K562 (cell line): ENCODE measurements at regions not wholly inside any gene's neighbourhood (a gene's known extent, or its start where the extent isn't known, plus 50 kb on each side); places are given as distances from the start of the nearest gene placed in this dataset.
A peak's percentile ranks its signal among the peaks of the same experiment; 100 is the strongest.

Experiments
- ATAC-seq: fragments of 200-7000 bp; cut with Tn5 transposase; 3 replicates; pipeline ENCODE4 v1.9.1; 2020; ENCODE audit warnings: moderate library complexity
- BruUV-seq: library from RNA; stranded (reverse); fragments of 400-500 nt; replicated peaks from 2 replicates; lab custom pipeline; 2021; lab: Mats Ljungman, UMichigan
- CTCF ChIA-PET: fragments of 300-600 bp; formaldehyde crosslinking; extraction: SDS; loops from one replicate; lab custom pipeline; 2021; ENCODE audit warnings: low intra/inter-chr PET ratio; lab: Yijun Ruan, JAX
- POLR2A ChIA-PET: fragments of 300-600, 350-650 bp; sonication (Branson Sonifier 250); formaldehyde crosslinking; extraction: SDS; loops from one replicate; lab custom pipeline; 2021; ENCODE audit warnings: antibody characterized with exemption, inconsistent platforms; lab: Yijun Ruan, JAX
- DNase-seq, 4 experiments: peaks; one replicate each; pipeline versions ENCODE4 v3.0.0 to v3.0.0-alpha.2; 2011 to 2018; ENCODE audit warnings: low spot score in 3 of 4, mixed read lengths in 3 of 4; ENCODE audit errors: extremely low read depth in 1 of 4
- FAIRE-seq: peaks from 2 replicates; lab custom pipeline; 2011; peaks lifted over from hg19 to GRCh38; lab: Jason Lieb, UNC
- H2AFZ ChIP-seq: 2 replicates; pipeline ENCODE4 v1.6.0; 2011; ENCODE audit warnings: low read depth, low read length, control low read depth, inconsistent platforms
- H3K27ac ChIP-seq: fragments of 200-600 bp; 3 replicates; pipeline ENCODE4 v1.8.0; 2011; ENCODE audit warnings: low read depth, mild to moderate bottlenecking, control low read depth, inconsistent platforms, low read length, moderate library complexity, mixed read lengths; ENCODE audit errors: extremely low read depth
- H3K27me3 ChIP-seq, 2 experiments: fragments of 300-600 bp in 1 of 2; 2 replicates in 1 of 2; 3 replicates in 1 of 2; pipeline versions ENCODE4 v1.6.0 to v1.8.0; 2011; ENCODE audit warnings: inconsistent platforms in 2 of 2, low read length in 2 of 2, mild to moderate bottlenecking in 1 of 2, mixed read lengths in 1 of 2, moderate library complexity in 1 of 2; ENCODE audit not compliant: control insufficient read depth in 2 of 2, insufficient read depth in 2 of 2
- H3K36me3 ChIP-seq: fragments of 300-600 bp; 3 replicates; pipeline ENCODE4 v1.8.0; 2011; ENCODE audit warnings: mild to moderate bottlenecking, low read length, inconsistent platforms; ENCODE audit not compliant: control insufficient read depth, insufficient read depth
- H3K4me1 ChIP-seq, 2 experiments: fragments of 200-600 bp in 1 of 2; replicated peaks in 1 of 2; 2 replicates in 1 of 2; 3 replicates in 1 of 2; pipeline versions ENCODE4 v1.5.1 to v1.8.0; 2011; ENCODE audit warnings: inconsistent platforms in 2 of 2, low read length in 2 of 2, mild to moderate bottlenecking in 1 of 2, mixed read lengths in 1 of 2, moderate library complexity in 1 of 2; ENCODE audit not compliant: control insufficient read depth in 2 of 2, insufficient read depth in 2 of 2
- H3K4me2 ChIP-seq: 2 replicates; pipeline ENCODE4 v1.6.1; 2011; ENCODE audit warnings: low read length, control low read depth, inconsistent platforms, mixed read lengths; ENCODE audit not compliant: insufficient read depth
- H3K4me3 ChIP-seq: fragments of 200-600 bp; sonication (generic), shearing (Covaris generic); 2 replicates; pipeline ENCODE4 v1.5.1; 2016; ENCODE audit warnings: control low read depth, inconsistent platforms
- H3K79me2 ChIP-seq: fragments of 200-600 bp; 3 replicates; pipeline ENCODE4 v1.8.0; 2011; ENCODE audit warnings: low read length, inconsistent platforms; ENCODE audit not compliant: control insufficient read depth, insufficient read depth
- H3K9ac ChIP-seq, 2 experiments: 2 replicates each; pipeline versions ENCODE4 v1.6.0 to v1.6.1; 2011; ENCODE audit warnings: low read depth in 2 of 2, low read length in 2 of 2, control low read depth in 1 of 2, inconsistent platforms in 1 of 2, mild to moderate bottlenecking in 1 of 2, mixed read lengths in 1 of 2; ENCODE audit not compliant: insufficient read depth in 1 of 2
- H3K9me1 ChIP-seq: one replicate; pipeline ENCODE4 v1.6.0; 2011; ENCODE audit warnings: inconsistent platforms, mild to moderate bottlenecking, low read length, moderate library complexity; ENCODE audit not compliant: control insufficient read depth, insufficient read depth
- H3K9me3 ChIP-seq: replicated peaks from 2 replicates; pipeline ENCODE4 v1.5.1; 2011; ENCODE audit warnings: low read depth, low read length, inconsistent platforms; ENCODE audit not compliant: control insufficient read depth, insufficient read depth
- H4K20me1 ChIP-seq: replicated peaks from 2 replicates; pipeline ENCODE4 v1.6.1; 2011; ENCODE audit warnings: low read length, inconsistent platforms, mixed read lengths; ENCODE audit not compliant: control insufficient read depth, insufficient read depth
- ARNT ChIP-seq, 2 experiments: fragments of 450-650 bp; IDR thresholded peaks; 2 replicates each; pipeline ENCODE4 v1.6.1; 2016; ENCODE audit warnings: mild to moderate bottlenecking in 1 of 2
- HMGN3 ChIP-seq: IDR thresholded peaks from 2 replicates; pipeline ENCODE4 v1.6.1; 2011; ENCODE audit warnings: borderline replicate concordance, low read depth, mild to moderate bottlenecking, mixed read lengths, low read length; ENCODE audit not compliant: insufficient read length; ENCODE audit errors: extremely low read depth
- HSF4 ChIP-seq: fragments of 250-450 bp; sonication (Bioruptor Pico); IDR thresholded peaks from 2 replicates; pipeline ENCODE4 v2.1.2; 2022; ENCODE audit warnings: mild to moderate bottlenecking, moderate library complexity, borderline replicate concordance
- MAFG ChIP-seq: fragments of 450-650 bp; conservative IDR thresholded peaks from 2 replicates; pipeline ENCODE4 v1.6.1; 2016; ENCODE audit warnings: missing genetic modification characterization, missing compliant biosample characterization
- NFE2 ChIP-seq: IDR thresholded peaks from 2 replicates; pipeline ENCODE4 v1.6.1; 2014; ENCODE audit warnings: antibody characterized with exemption, low read depth
- NFRKB ChIP-seq: fragments of 450-650 bp; IDR thresholded peaks from 2 replicates; pipeline ENCODE4 v1.6.1; 2016; ENCODE audit warnings: low read depth
- SAP30 ChIP-seq: fragments of 200-600 bp; sonication (generic); IDR thresholded peaks from 2 replicates; pipeline ENCODE4 v1.6.1; 2012; ENCODE audit warnings: borderline replicate concordance, low read depth, mild to moderate bottlenecking, moderate library complexity, low read length, control low read depth, inconsistent platforms; ENCODE audit not compliant: insufficient read depth, poor library complexity, severe bottlenecking
- ZNF224 ChIP-seq: sonication (generic); formaldehyde crosslinking; IDR thresholded peaks from 2 replicates; pipeline ENCODE4 v1.8.0; 2022; ENCODE audit warnings: mild to moderate bottlenecking, missing genetic modification reagents
- ZNF347 ChIP-seq: fragments of 450-650 bp; formaldehyde crosslinking; IDR thresholded peaks from 2 replicates; pipeline ENCODE4 v1.4.0; 2020; ENCODE audit warnings: low read depth, mild to moderate bottlenecking, moderate library complexity
- WGBS: fragments of 100-300 bp; shearing (Covaris generic); methylation state at CpG from one replicate; pipeline ENCODE4 v1.1.6; 2016; ENCODE audit warnings: low coverage, mixed read lengths; ENCODE audit not compliant: insufficient coverage; ENCODE audit errors: missing lambda C conversion rate; 5-methylcytosine and 5-hydroxymethylcytosine counted together
- in situ Hi-C: fragments of 300-500 bp; cut with MboI; formaldehyde crosslinking; loops from 4 replicates; pipeline ENCODE4 v1.15.0; 2018; ENCODE audit warnings: inconsistent platforms, mixed read lengths
- intact Hi-C: fragments of 100-400 bp; cut with micrococcal nuclease; formaldehyde crosslinking; loops from 2 replicates; pipeline ENCODE4 v1.14.2; 2022
- TF ChIP-seq, protein P1 (sequence below): fragments of 150-350 bp; IDR thresholded peaks from 2 replicates; pipeline ENCODE4 v1.6.1; 2014; ENCODE audit warnings: low read depth, mild to moderate bottlenecking, low read length, borderline replicate concordance

DNA sequence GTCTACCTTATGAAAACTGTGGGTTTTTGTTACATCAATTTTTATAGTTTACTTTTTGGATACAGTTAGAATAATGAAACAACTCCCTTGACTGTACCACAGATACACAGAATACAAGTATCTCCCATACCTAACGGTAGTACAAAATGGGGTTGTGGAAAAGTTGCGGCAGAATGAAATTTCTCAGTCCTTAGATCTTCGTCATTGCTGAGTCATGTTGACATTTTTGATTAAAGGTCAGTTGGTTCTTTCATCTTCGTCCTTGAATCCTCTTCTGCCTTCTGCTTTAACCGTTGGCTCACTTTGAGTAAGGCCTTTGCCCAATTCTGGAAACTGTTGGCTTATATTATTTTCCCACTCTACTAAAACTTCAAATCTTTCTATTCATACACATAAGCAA, 75.6 kb downstream of the TRIML1 start:
- FAIRE-seq (no peak), DNase-seq (no peak), ATAC-seq (no peak)
- no peaks in the 10 kb centered on the region for H4K20me1 ChIP-seq
- intact Hi-C loops (no loop called here), in situ Hi-C loops (no loop called here)
- ChIA-PET POLR2A (no interaction called here), CTCF (no interaction called here)
- WGBS, result 2% methylated on average over 5 of the region's 5 CpGs
- H3K27me3 ChIP-seq, result no peaks in the 10 kb centered on the region
- H3K36me3 ChIP-seq, result no peaks in the 10 kb centered on the region
- no TSS peak for BruUV-seq
- H3K4me3 ChIP-seq, result no peak overlapping the region
- no peak for TF ChIP-seq SAP30
- TF ChIP-seq ARNT (IDR thresholded peaks at IDR 0.05), result no peak
- no peak for TF ChIP-seq HMGN3
- TF ChIP-seq HSF4, result no peak
- TF ChIP-seq ZNF347 (CRISPR knock-in tag), result no peak
- TF ChIP-seq MAFG (tag), result peak; percentile 54
- no peak for TF ChIP-seq ZNF224 (CRISPR knock-in tag)
- TF ChIP-seq, protein P1, sequence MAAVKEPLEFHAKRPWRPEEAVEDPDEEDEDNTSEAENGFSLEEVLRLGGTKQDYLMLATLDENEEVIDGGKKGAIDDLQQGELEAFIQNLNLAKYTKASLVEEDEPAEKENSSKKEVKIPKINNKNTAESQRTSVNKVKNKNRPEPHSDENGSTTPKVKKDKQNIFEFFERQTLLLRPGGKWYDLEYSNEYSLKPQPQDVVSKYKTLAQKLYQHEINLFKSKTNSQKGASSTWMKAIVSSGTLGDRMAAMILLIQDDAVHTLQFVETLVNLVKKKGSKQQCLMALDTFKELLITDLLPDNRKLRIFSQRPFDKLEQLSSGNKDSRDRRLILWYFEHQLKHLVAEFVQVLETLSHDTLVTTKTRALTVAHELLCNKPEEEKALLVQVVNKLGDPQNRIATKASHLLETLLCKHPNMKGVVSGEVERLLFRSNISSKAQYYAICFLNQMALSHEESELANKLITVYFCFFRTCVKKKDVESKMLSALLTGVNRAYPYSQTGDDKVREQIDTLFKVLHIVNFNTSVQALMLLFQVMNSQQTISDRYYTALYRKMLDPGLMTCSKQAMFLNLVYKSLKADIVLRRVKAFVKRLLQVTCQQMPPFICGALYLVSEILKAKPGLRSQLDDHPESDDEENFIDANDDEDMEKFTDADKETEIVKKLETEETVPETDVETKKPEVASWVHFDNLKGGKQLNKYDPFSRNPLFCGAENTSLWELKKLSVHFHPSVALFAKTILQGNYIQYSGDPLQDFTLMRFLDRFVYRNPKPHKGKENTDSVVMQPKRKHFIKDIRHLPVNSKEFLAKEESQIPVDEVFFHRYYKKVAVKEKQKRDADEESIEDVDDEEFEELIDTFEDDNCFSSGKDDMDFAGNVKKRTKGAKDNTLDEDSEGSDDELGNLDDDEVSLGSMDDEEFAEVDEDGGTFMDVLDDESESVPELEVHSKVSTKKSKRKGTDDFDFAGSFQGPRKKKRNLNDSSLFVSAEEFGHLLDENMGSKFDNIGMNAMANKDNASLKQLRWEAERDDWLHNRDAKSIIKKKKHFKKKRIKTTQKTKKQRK, result no peak
- peak; percentile 32; the same call in 1 of the 2 replicates for TF ChIP-seq NFE2
- no peak for TF ChIP-seq NFRKB
- no peaks in the 10 kb centered on the region for H3K9me1 ChIP-seq
- H2AFZ ChIP-seq, result no peak overlapping the region
- peaks cover 0 to 10% of the 10 kb centered on the region in 2 experiments; a peak in 3 of 5 replicates for H3K4me1 ChIP-seq
- H3K9me3 ChIP-seq, result no peaks in the 10 kb centered on the region
- H3K4me2 ChIP-seq, result no peak overlapping the region
- no peak overlapping the region for H3K9ac ChIP-seq
- no peak overlapping the region for H3K27ac ChIP-seq
- H3K79me2 ChIP-seq, result no peaks in the 10 kb centered on the region
